K562 (cell line): ENCODE measurements at regions not wholly inside any gene's neighbourhood (a gene's known extent, or its start where the extent isn't known, plus 50 kb on each side); places are given as distances from the start of the nearest gene placed in this dataset.

Source experiments
- CHCHD3 ChIP-seq: fragments of 250-450 bp; sonication (Bioruptor Pico); IDR thresholded peaks from 2 replicates; pipeline ENCODE4 v2.1.2; 2022; ENCODE audit warnings: mild to moderate bottlenecking
- ETV1 ChIP-seq: fragments of 450-650 bp; conservative IDR thresholded peaks from 2 replicates; pipeline ENCODE4 v1.6.1; 2016; ENCODE audit warnings: missing genetic modification characterization, control low read depth, low read depth, missing compliant biosample characterization
- KLF6 ChIP-seq: fragments of 250-450 bp; sonication (Bioruptor Pico); IDR thresholded peaks from 2 replicates; pipeline ENCODE4 v1.4.0; 2020; ENCODE audit warnings: mild to moderate bottlenecking, moderate library complexity, borderline replicate concordance
- NR4A1 ChIP-seq, 2 experiments: fragments of 250-450 bp in 1 of 2; fragments of 450-650 bp in 1 of 2; sonication (Bioruptor Pico) in 1 of 2; IDR thresholded peaks; 2 replicates each; pipeline versions ENCODE4 v1.4.0 to v1.6.1; 2016 to 2020; ENCODE audit warnings: mild to moderate bottlenecking in 2 of 2, missing compliant biosample characterization in 1 of 2, missing genetic modification characterization in 1 of 2, moderate library complexity in 1 of 2
- RBM22 ChIP-seq: fragments of 200-400 bp; formaldehyde crosslinking; IDR thresholded peaks from 2 replicates; pipeline ENCODE4 v1.6.1; 2018; ENCODE audit warnings: low read length, low read depth; ENCODE audit not compliant: poor library complexity, severe bottlenecking
- RUNX1 ChIP-seq: sonication (generic); IDR thresholded peaks from 2 replicates; pipeline ENCODE4 v1.6.1; 2016; ENCODE audit warnings: antibody characterized with exemption, low read depth
- TF ChIP-seq, protein P1 (sequence below), 2 experiments: fragments of 450-650 bp; formaldehyde crosslinking in 1 of 2; IDR thresholded peaks; 2 replicates each; pipeline versions ENCODE4 v1.4.0 to v1.6.1; 2014 to 2020; ENCODE audit warnings: mild to moderate bottlenecking in 2 of 2, borderline replicate concordance in 1 of 2, low read depth in 1 of 2

DNA sequence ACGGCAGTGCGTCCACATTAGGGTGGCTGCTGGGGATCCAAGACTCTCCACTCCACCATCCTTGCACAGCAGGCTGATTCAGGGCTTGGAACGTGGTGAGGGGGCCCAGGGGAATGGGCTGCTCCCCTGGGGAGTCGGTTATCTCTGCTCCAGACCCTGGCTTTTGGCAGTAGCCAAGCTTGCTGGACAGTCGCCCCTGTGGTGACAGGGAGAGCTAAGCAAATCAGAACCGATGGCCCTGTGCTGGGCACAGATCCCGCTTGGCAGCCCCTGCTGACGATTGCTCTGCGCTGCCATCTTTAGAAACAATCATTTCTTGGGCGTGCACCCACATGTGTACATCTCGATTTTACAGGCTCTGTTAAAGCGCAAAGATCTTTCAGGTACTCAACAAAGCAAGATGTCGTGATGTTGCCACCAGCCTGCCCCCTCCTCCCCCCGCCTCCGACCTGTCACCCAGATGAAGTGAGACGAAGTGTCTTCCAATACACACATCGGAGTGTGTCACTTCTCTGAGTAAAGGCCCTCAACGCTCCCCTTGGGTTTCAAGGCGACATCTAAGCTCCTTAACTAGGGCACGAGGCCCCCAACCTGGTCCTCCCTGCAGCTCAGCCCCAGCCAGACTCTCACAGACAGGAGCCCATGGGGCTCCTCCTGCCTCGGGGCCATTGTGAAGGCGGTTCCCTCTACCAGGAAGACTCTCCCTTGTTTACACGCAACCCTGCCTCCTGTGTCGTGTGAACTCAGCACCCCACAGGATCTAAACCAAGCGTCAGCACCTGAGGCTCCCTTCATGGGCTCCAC is 55.6 kb downstream of the PITPNM2 start (continued):
- TF ChIP-seq, protein P1, sequence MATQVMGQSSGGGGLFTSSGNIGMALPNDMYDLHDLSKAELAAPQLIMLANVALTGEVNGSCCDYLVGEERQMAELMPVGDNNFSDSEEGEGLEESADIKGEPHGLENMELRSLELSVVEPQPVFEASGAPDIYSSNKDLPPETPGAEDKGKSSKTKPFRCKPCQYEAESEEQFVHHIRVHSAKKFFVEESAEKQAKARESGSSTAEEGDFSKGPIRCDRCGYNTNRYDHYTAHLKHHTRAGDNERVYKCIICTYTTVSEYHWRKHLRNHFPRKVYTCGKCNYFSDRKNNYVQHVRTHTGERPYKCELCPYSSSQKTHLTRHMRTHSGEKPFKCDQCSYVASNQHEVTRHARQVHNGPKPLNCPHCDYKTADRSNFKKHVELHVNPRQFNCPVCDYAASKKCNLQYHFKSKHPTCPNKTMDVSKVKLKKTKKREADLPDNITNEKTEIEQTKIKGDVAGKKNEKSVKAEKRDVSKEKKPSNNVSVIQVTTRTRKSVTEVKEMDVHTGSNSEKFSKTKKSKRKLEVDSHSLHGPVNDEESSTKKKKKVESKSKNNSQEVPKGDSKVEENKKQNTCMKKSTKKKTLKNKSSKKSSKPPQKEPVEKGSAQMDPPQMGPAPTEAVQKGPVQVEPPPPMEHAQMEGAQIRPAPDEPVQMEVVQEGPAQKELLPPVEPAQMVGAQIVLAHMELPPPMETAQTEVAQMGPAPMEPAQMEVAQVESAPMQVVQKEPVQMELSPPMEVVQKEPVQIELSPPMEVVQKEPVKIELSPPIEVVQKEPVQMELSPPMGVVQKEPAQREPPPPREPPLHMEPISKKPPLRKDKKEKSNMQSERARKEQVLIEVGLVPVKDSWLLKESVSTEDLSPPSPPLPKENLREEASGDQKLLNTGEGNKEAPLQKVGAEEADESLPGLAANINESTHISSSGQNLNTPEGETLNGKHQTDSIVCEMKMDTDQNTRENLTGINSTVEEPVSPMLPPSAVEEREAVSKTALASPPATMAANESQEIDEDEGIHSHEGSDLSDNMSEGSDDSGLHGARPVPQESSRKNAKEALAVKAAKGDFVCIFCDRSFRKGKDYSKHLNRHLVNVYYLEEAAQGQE (IDR thresholded peaks at IDR 0.05; ENCODE audit: borderline replicate concordance) = no peak
- TF ChIP-seq, protein P1 (CRISPR knock-in tag; IDR thresholded peaks at IDR 0.05; ENCODE audit: low read depth) = no peak
- no peak for TF ChIP-seq RUNX1
- TF ChIP-seq NR4A1 (CRISPR knock-in tag; IDR thresholded peaks at IDR 0.05) = no peak
- no peak for TF ChIP-seq NR4A1 (tag; IDR thresholded peaks at IDR 0.05)
- no peak for TF ChIP-seq CHCHD3 (CRISPR knock-in tag)
- no peak for TF ChIP-seq KLF6 (CRISPR knock-in tag)
- TF ChIP-seq ETV1 (tag) = no peak
- TF ChIP-seq RBM22 = no peak
